ENCODE measurements at regions not wholly inside any gene's neighbourhood (a gene's known extent, or its start where the extent isn't known, plus 50 kb on each side); places are given as distances from the start of the nearest gene placed in this dataset.

DNA sequence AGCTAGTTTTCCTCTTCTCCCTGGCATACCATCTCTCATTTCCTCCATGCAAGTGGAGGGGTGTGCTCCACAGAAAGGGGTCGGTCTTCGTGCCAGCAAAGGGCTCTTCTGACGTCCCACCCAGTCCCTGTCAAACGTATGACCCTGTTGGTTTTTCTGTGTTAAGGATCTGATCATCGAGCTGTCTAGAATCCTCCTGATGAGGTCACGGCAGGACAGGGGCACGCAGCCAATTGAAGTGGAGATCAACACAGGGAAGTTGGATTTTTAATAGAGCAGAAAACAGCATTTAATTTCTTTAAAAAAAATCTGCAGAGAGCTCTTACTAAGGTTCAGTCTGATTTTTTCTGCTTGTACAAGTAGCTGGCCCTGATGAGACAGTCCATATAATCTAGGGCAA lies 339.4 kb downstream of the TEX29 start:
- peak in 2 of 3 donors; percentile 38 to 66 for DNase-seq
- Histone ChIP-seq H3K9me3 (no peaks in the 10 kb centered on the region), H3K36me3 (no peaks in the 10 kb centered on the region), H3K27me3 (no peaks in the 10 kb centered on the region), H3K4me1 (peaks cover 0 to 11% (median 0%) of the 10 kb centered on the region in 4 donors), H3K4me3 (no peak overlapping the region), H3K27ac (no peak overlapping the region)
- intact Hi-C loops (cut with DNase I) = no loop called here
- peak; percentile 36 to 68 (median 44) for ATAC-seq
- WGBS (ENCODE audit: insufficient coverage, low coverage, low lambda C conversion rate, missing lambda C conversion rate) = 45% methylated on average over 7 of the region's 7 CpGs
- no peak for TF ChIP-seq POLR2A (IDR thresholded peaks at IDR 0.05)
- TF ChIP-seq, protein P1, sequence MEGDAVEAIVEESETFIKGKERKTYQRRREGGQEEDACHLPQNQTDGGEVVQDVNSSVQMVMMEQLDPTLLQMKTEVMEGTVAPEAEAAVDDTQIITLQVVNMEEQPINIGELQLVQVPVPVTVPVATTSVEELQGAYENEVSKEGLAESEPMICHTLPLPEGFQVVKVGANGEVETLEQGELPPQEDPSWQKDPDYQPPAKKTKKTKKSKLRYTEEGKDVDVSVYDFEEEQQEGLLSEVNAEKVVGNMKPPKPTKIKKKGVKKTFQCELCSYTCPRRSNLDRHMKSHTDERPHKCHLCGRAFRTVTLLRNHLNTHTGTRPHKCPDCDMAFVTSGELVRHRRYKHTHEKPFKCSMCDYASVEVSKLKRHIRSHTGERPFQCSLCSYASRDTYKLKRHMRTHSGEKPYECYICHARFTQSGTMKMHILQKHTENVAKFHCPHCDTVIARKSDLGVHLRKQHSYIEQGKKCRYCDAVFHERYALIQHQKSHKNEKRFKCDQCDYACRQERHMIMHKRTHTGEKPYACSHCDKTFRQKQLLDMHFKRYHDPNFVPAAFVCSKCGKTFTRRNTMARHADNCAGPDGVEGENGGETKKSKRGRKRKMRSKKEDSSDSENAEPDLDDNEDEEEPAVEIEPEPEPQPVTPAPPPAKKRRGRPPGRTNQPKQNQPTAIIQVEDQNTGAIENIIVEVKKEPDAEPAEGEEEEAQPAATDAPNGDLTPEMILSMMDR (IDR thresholded peaks at IDR 0.05) = no peak

DNA sequence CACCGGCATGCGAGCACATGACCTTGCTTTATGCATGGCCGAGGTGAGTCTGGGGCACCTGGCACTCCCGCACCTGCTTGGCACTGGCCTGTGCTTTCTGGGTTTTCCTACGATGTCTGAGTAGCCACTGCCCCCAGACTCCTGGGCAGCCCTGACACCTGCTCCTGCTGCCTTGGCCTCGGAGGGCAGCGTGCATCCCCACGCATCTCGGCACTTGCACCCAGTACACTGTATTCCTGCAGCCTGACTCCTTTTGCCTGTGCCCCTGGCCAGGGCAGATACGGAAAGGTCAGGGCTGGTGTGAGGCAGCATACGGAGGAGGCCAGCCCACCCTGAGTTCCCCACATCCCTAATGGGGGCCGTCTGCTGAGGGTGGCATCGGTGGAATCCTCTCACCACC lies 340.6 kb downstream of the TEX29 start:
- peaks cover 0 to 11% (median 0%) of the 10 kb centered on the region in 4 donors for H3K4me1 ChIP-seq
- no peaks in the 10 kb centered on the region for H3K36me3 ChIP-seq
- DNase-seq = peak in 1 of 3 donors; percentile 32
- TF ChIP-seq, protein P1 (IDR thresholded peaks at IDR 0.05) = no peak
- no peak for TF ChIP-seq POLR2A (IDR thresholded peaks at IDR 0.05)
- no peaks in the 10 kb centered on the region for H3K27me3 ChIP-seq
- no peaks in the 10 kb centered on the region for H3K9me3 ChIP-seq
- no peak for ATAC-seq
- intact Hi-C loops (cut with DNase I) = no loop called here
- no peak overlapping the region for H3K27ac ChIP-seq
- WGBS (ENCODE audit: insufficient coverage, low coverage, low lambda C conversion rate, missing lambda C conversion rate) = 64% methylated on average over 6 of the region's 13 CpGs
- H3K4me3 ChIP-seq = no peak overlapping the region

DNA sequence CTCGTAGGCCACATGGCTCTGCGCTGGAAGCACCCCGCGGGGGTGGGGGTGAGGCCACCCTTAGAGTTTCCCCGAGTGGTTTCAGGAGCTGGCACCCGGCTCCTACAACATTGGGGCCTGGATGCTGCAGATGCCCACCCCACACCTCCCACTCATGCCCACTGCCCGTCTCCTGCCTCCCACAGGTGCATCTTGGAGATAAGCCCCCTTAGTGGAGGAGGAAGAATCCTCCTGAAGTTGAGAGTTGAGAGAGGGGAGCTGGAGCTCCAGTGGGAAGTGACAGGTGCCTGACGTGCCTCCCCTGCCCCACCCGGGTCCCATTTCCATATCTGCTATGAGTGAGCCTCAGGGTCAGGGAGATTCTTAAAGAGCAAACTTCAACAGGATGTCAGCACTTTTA lies 341.3 kb downstream of the TEX29 start:
- DNase-seq (peak in 1 of 3 donors; percentile 38), ATAC-seq (no peak)
- intact Hi-C loops (cut with DNase I) = no loop called here
- no peak overlapping the region for H3K4me3 ChIP-seq
- no peaks in the 10 kb centered on the region for H3K27me3 ChIP-seq
- peaks cover 0 to 11% (median 0%) of the 10 kb centered on the region in 4 donors for H3K4me1 ChIP-seq
- WGBS (ENCODE audit: insufficient coverage, low coverage, low lambda C conversion rate, missing lambda C conversion rate) = no CpG with 5 or more reads among the region's 9 CpGs
- no peaks in the 10 kb centered on the region for H3K9me3 ChIP-seq
- H3K36me3 ChIP-seq = no peaks in the 10 kb centered on the region
- TF ChIP-seq POLR2A (IDR thresholded peaks at IDR 0.05) = no peak
- TF ChIP-seq, protein P1 (IDR thresholded peaks at IDR 0.05) = no peak
- H3K27ac ChIP-seq = no peak overlapping the region

DNA sequence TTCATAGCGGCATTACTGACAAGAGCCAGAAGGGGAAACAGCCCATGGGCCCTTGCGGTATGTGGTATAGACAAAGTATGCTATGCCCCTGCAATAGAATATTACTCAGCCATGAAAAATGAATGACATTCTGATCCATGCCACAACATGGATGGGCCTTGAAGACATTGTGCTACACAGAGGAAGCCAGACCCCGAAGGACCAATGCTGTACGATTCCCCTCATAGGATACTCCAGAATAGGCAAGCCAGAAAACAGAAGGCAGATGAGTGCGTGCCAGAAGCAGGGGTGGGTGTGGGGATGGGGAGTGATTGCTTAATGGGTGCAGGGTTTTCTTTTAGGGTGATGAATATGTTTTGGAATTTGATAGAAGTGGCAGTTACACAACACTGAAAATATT lies 342.0 kb downstream of the TEX29 start:
- H3K9me3 ChIP-seq = no peaks in the 10 kb centered on the region
- H3K4me3 ChIP-seq = no peak overlapping the region
- TF ChIP-seq, protein P1 (IDR thresholded peaks at IDR 0.05) = no peak
- no peak for TF ChIP-seq POLR2A (IDR thresholded peaks at IDR 0.05)
- intact Hi-C loops (cut with DNase I) = no loop called here
- no peak overlapping the region for H3K27ac ChIP-seq
- H3K4me1 ChIP-seq = peaks cover 0 to 11% (median 0%) of the 10 kb centered on the region in 4 donors
- peak in 1 of 3 donors; percentile 8 for DNase-seq
- no peaks in the 10 kb centered on the region for H3K27me3 ChIP-seq
- WGBS (ENCODE audit: insufficient coverage, low coverage, low lambda C conversion rate, missing lambda C conversion rate) = 78% methylated on average over 5 of the region's 5 CpGs
- ATAC-seq = no peak
- no peaks in the 10 kb centered on the region for H3K36me3 ChIP-seq

DNA sequence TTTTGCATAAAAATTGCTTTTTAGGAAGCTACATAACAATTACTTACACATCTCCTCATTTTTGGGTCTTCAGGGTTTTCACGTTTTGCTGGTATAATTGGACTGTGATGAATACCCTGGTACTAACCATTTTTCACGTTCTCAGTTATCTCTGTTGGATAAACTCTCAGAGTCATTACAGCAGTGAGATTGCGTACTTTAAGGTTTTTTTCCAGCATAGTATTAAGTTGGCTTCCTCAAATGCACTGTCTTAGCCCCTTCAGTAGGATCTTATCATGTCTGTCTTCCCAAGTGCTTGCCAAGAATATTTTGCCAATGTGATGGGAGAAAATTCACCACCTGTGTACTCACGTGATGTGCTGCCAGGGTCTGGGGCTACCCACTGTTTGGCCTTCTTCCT lies 342.5 kb downstream of the TEX29 start:
- H3K36me3 ChIP-seq = no peaks in the 10 kb centered on the region
- H3K4me3 ChIP-seq = no peak overlapping the region
- ATAC-seq (no peak), DNase-seq (peak in 1 of 3 donors; percentile 4)
- intact Hi-C loops (cut with DNase I) = no loop called here
- no peak overlapping the region for H3K27ac ChIP-seq
- H3K4me1 ChIP-seq = peaks cover 0 to 11% (median 0%) of the 10 kb centered on the region in 4 donors
- H3K27me3 ChIP-seq = no peaks in the 10 kb centered on the region
- TF ChIP-seq, protein P1 (IDR thresholded peaks at IDR 0.05) = no peak
- TF ChIP-seq POLR2A (IDR thresholded peaks at IDR 0.05) = no peak
- 52% methylated on average over 4 of the region's 4 CpGs for WGBS (ENCODE audit: insufficient coverage, low coverage, low lambda C conversion rate, missing lambda C conversion rate)
- H3K9me3 ChIP-seq = no peaks in the 10 kb centered on the region
